Liver (tissue), 7 donors: ENCODE measurements at regions not wholly inside any gene's neighbourhood (a gene's known extent, or its start where the extent isn't known, plus 50 kb on each side); places are given as distances from the start of the nearest gene placed in this dataset.
A peak's percentile ranks its signal among the peaks of the same experiment; 100 is the strongest.

Experiments
- DNase-seq: peaks from one replicate; pipeline ENCODE4 v3.0.0-alpha.2; 2017; ENCODE audit warnings: low spot score
- H3K27ac ChIP-seq, 2 donors: one replicate each; pipeline ENCODE4 v1.7.0; 2013; ENCODE audit warnings: inconsistent platforms in 2 of 2, low read length in 2 of 2, control low read depth in 1 of 2, low read depth in 1 of 2, mild to moderate bottlenecking in 1 of 2
- H3K27me3 ChIP-seq, 4 donors: one replicate each; pipeline versions ENCODE4 v1.6.1 to v1.7.0; 2013; ENCODE audit warnings: low read length in 3 of 4, inconsistent platforms in 1 of 4, mild to moderate bottlenecking in 1 of 4, moderate library complexity in 1 of 4; ENCODE audit not compliant: control insufficient read depth in 4 of 4, insufficient read depth in 4 of 4
- H3K36me3 ChIP-seq, 4 donors: one replicate each; pipeline versions ENCODE4 v1.6.1 to v1.7.0; 2013; ENCODE audit warnings: low read length in 3 of 4, mild to moderate bottlenecking in 3 of 4, low read depth in 1 of 4, moderate library complexity in 1 of 4; ENCODE audit not compliant: control insufficient read depth in 4 of 4, insufficient read depth in 3 of 4
- H3K4me1 ChIP-seq, 4 donors: one replicate each; pipeline versions ENCODE4 v1.6.1 to v1.7.0; 2013; ENCODE audit warnings: low read length in 3 of 4, mild to moderate bottlenecking in 3 of 4, moderate library complexity in 1 of 4; ENCODE audit not compliant: control insufficient read depth in 4 of 4, insufficient read depth in 4 of 4
- H3K4me3 ChIP-seq, 3 donors: one replicate each; pipeline versions ENCODE4 v1.6.1 to v1.7.0; 2013; ENCODE audit warnings: low read length in 3 of 3, control low read depth in 1 of 3, low read depth in 1 of 3, mild to moderate bottlenecking in 1 of 3
- H3K9ac ChIP-seq, 2 donors: one replicate each; pipeline ENCODE4 v1.7.0; 2013; ENCODE audit warnings: low read length in 2 of 2, mild to moderate bottlenecking in 2 of 2, moderate library complexity in 2 of 2, control low read depth in 1 of 2, low read depth in 1 of 2
- H3K9me3 ChIP-seq, 4 donors: one replicate each; pipeline versions ENCODE4 v1.6.1 to v1.7.0; 2013; ENCODE audit warnings: low read length in 3 of 4; ENCODE audit not compliant: control insufficient read depth in 4 of 4
- ATF3 ChIP-seq: IDR thresholded peaks from 2 replicates; pipeline ENCODE4 v1.6.1; 2016; ENCODE audit warnings: antibody characterized with exemption
- GABPA ChIP-seq, 2 donors: IDR thresholded peaks in 1 of 2; conservative IDR thresholded peaks in 1 of 2; 2 replicates each; pipeline ENCODE4 v1.6.1; 2016; ENCODE audit warnings: antibody characterized with exemption in 2 of 2, mild to moderate bottlenecking in 1 of 2, moderate library complexity in 1 of 2
- HNF4A ChIP-seq, 2 donors: conservative IDR thresholded peaks; 2 replicates each; pipeline ENCODE4 v1.6.1; 2016; ENCODE audit warnings: antibody characterized with exemption in 2 of 2, mild to moderate bottlenecking in 2 of 2
- MAX ChIP-seq: IDR thresholded peaks from 2 replicates; pipeline ENCODE4 v1.6.1; 2016; ENCODE audit warnings: antibody characterized with exemption
- NR2F2 ChIP-seq: IDR thresholded peaks from 2 replicates; pipeline ENCODE4 v1.6.1; 2016; ENCODE audit warnings: antibody characterized with exemption
- RAD21 ChIP-seq, 2 donors: IDR thresholded peaks; 2 replicates each; pipeline ENCODE4 v1.6.1; 2016; ENCODE audit warnings: antibody characterized with exemption in 2 of 2, mild to moderate bottlenecking in 2 of 2
- REST ChIP-seq: IDR thresholded peaks from 2 replicates; pipeline ENCODE4 v1.6.1; 2016; ENCODE audit warnings: antibody characterized with exemption, mild to moderate bottlenecking
- RXRA ChIP-seq, 2 donors: IDR thresholded peaks; 2 replicates each; pipeline ENCODE4 v1.6.1; 2017 to 2018; ENCODE audit warnings: antibody characterized with exemption in 2 of 2, mild to moderate bottlenecking in 1 of 2
- SP1 ChIP-seq: IDR thresholded peaks from 2 replicates; pipeline ENCODE4 v1.6.1; 2018; ENCODE audit warnings: antibody characterized with exemption, mild to moderate bottlenecking
- TAF1 ChIP-seq: conservative IDR thresholded peaks from 2 replicates; pipeline ENCODE4 v1.6.1; 2016; ENCODE audit warnings: antibody characterized with exemption, mild to moderate bottlenecking
- YY1 ChIP-seq: IDR thresholded peaks from 2 replicates; pipeline ENCODE4 v1.6.1; 2016; ENCODE audit warnings: antibody characterized with exemption, mild to moderate bottlenecking
- ZBTB33 ChIP-seq: IDR thresholded peaks from 2 replicates; pipeline ENCODE4 v1.6.1; 2016; ENCODE audit warnings: antibody characterized with exemption
- WGBS: extraction: QIAGEN DNeasy Blood & Tissue Kit; methylation state at CpG from one replicate; pipeline ENCODE4 v1.1.7; 2013; 5-methylcytosine and 5-hydroxymethylcytosine counted together
- donor health status: healthy.
- donor health status: healthy.
- donor health status: healthy.
- donor health status: healthy.

- Histone ChIP-seq H3K4me1 (peaks cover 0 to 4% (median 1%) of the 10 kb centered on the region in 4 donors), H3K9me3 (no peaks in the 10 kb centered on the region), H3K36me3 (no peaks in the 10 kb centered on the region), H3K27me3 (no peaks in the 10 kb centered on the region), H3K27ac (no peak overlapping the region), H3K4me3 (no peak overlapping the region), H3K9ac (no peak overlapping the region)
- WGBS, result 50% methylated on average over 2 of the region's 2 CpGs
- TF ChIP-seq HNF4A (conservative IDR thresholded peaks at IDR 0.05), result peak in 1 of 2 donors; percentile 4
- no peak for TF ChIP-seq TAF1
- no peak for DNase-seq
These were observed 93.7 kb upstream of the KLHL29 start for GRCh38 chr2:23291239-23291638.

GRCh38 chr2:23292024-23292423 lies 93.0 kb upstream of the KLHL29 start:
- no peaks in the 10 kb centered on the region for H3K27me3 ChIP-seq
- DNase-seq, result peak; percentile 23
- no peak overlapping the region for H3K27ac ChIP-seq
- H3K4me3 ChIP-seq, result no peak overlapping the region
- WGBS, result 93% methylated on average over 3 of the region's 3 CpGs
- no peaks in the 10 kb centered on the region for H3K9me3 ChIP-seq
- H3K9ac ChIP-seq, result no peak overlapping the region
- peaks cover 0 to 4% (median 1%) of the 10 kb centered on the region in 4 donors for H3K4me1 ChIP-seq
- no peaks in the 10 kb centered on the region for H3K36me3 ChIP-seq
- TF ChIP-seq RAD21 (IDR thresholded peaks at IDR 0.05), result peak; percentile 15 to 53
- TF ChIP-seq GABPA (IDR thresholded peaks at IDR 0.05 in 1 of 2, conservative IDR thresholded peaks at IDR 0.05 in 1 of 2), result no peak

- TF ChIP-seq ATF3, result no peak
- no peak for TF ChIP-seq RXRA (IDR thresholded peaks at IDR 0.05)
- no peak for TF ChIP-seq SP1
- no peak for TF ChIP-seq REST
- TF ChIP-seq RAD21 (IDR thresholded peaks at IDR 0.05), result peak in 1 of 2 donors; percentile 31
- TF ChIP-seq NR2F2, result peak; percentile 53
- TF ChIP-seq HNF4A (conservative IDR thresholded peaks at IDR 0.05), result no peak
- no peak for TF ChIP-seq GABPA (IDR thresholded peaks at IDR 0.05 in 1 of 2, conservative IDR thresholded peaks at IDR 0.05 in 1 of 2)
- no peak overlapping the region for H3K9ac ChIP-seq
- H3K4me3 ChIP-seq, result no peak overlapping the region
- no peak overlapping the region for H3K27ac ChIP-seq
- no peaks in the 10 kb centered on the region for H3K9me3 ChIP-seq
- DNase-seq, result no peak
- no peaks in the 10 kb centered on the region for H3K27me3 ChIP-seq
- 46% methylated on average over 6 of the region's 6 CpGs for WGBS
- H3K4me1 ChIP-seq, result peaks cover 0 to 4% (median 1%) of the 10 kb centered on the region in 4 donors
- no peaks in the 10 kb centered on the region for H3K36me3 ChIP-seq
These were observed 91.9 kb upstream of the KLHL29 start for GRCh38 chr2:23293063-23293462.

DNA sequence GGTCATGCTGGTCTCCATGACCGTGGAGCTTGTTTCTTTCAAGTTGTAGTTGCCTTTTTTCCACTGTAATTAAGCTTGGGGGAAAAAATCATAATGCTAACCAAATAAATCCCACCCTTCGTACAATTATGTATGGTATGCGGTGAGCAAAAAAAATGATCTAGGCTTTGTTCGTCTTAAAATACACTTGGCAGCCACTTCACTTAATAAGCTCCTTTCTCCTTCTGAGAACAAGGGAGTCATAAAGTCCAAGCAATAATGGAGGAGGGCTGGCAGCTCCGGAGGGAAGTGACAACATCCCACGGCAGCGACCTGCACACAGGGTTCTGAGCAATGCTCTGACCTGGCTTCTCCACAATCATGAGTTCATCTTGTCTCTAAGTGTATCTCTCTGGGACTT lies 91.2 kb upstream of the KLHL29 start:
- H3K9me3 ChIP-seq, result no peaks in the 10 kb centered on the region
- H3K4me3 ChIP-seq, result no peak overlapping the region
- no peak overlapping the region for H3K9ac ChIP-seq
- TF ChIP-seq YY1, result no peak
- TF ChIP-seq ZBTB33, result no peak
- TF ChIP-seq RXRA (IDR thresholded peaks at IDR 0.05), result no peak
- no peak for TF ChIP-seq TAF1
- TF ChIP-seq NR2F2, result no peak
- no peak for TF ChIP-seq MAX
- TF ChIP-seq GABPA (IDR thresholded peaks at IDR 0.05 in 1 of 2, conservative IDR thresholded peaks at IDR 0.05 in 1 of 2), result no peak
- no peaks in the 10 kb centered on the region for H3K36me3 ChIP-seq
- no peak overlapping the region for H3K27ac ChIP-seq
- 80% methylated on average over 7 of the region's 7 CpGs for WGBS
- no peaks in the 10 kb centered on the region for H3K27me3 ChIP-seq
- no peak for DNase-seq
- H3K4me1 ChIP-seq, result peaks cover 0 to 4% (median 1%) of the 10 kb centered on the region in 4 donors
